Upper lobe of right lung (tissue), 1 donor: ENCODE measurements at regions not wholly inside any gene's neighbourhood (a gene's known extent, or its start where the extent isn't known, plus 50 kb on each side); places are given as distances from the start of the nearest gene placed in this dataset.

Experiments
- ATAC-seq: fragments of 200-7000 bp; cut with Tn5 transposase; one replicate; pipeline ENCODE4 v1.9.1; 2020; ENCODE audit warnings: mild to moderate bottlenecking, moderate library complexity
- DNase-seq: peaks from one replicate; pipeline ENCODE4 v3.0.0-alpha.2; 2020
- H3K27ac ChIP-seq: fragments of 200-600 bp; one replicate; pipeline ENCODE4 v1.8.0; 2022
- H3K27me3 ChIP-seq: fragments of 200-600 bp; one replicate; pipeline ENCODE4 v1.8.0; 2022; ENCODE audit warnings: mild to moderate bottlenecking
- H3K36me3 ChIP-seq: fragments of 200-600 bp; one replicate; pipeline ENCODE4 v1.8.0; 2022
- H3K4me1 ChIP-seq: fragments of 200-600 bp; one replicate; pipeline ENCODE4 v1.8.0; 2022
- H3K4me3 ChIP-seq: fragments of 200-600 bp; one replicate; pipeline ENCODE4 v1.8.0; 2022; ENCODE audit warnings: mild to moderate bottlenecking
- H3K9me3 ChIP-seq: fragments of 200-600 bp; one replicate; pipeline ENCODE4 v1.8.0; 2022
- CTCF ChIP-seq: fragments of 200-600 bp; IDR thresholded peaks from one replicate; pipeline ENCODE4 v1.8.0; 2022; ENCODE audit warnings: antibody characterized with exemption
- intact Hi-C: fragments of 100-400 bp; cut with DNase I; formaldehyde crosslinking; loops from one replicate; pipeline ENCODE4 v1.11.0; 2022
- donor health status: DM: no; HTN: yes; CAD: no; lungs with severe emphysema.

- ATAC-seq (no peak), DNase-seq (no peak)
- Histone ChIP-seq H3K27ac (no peak overlapping the region), H3K9me3 (no peaks in the 10 kb centered on the region), H3K27me3 (no peaks in the 10 kb centered on the region), H3K4me1 (no peaks in the 10 kb centered on the region), H3K36me3 (no peaks in the 10 kb centered on the region), H3K4me3 (no peak overlapping the region)
- TF ChIP-seq CTCF: no peak
- intact Hi-C loops: no loop called here
Measured at GRCh38 chr3:166457382-166457781, 620.2 kb upstream of the BCHE start.

GRCh38 chr3:166456286-166456685 lies 619.1 kb upstream of the BCHE start:
- intact Hi-C loops: no loop called here
- H3K27ac ChIP-seq: no peak overlapping the region
- TF ChIP-seq CTCF: no peak
- H3K9me3 ChIP-seq: no peaks in the 10 kb centered on the region
- no peak overlapping the region for H3K4me3 ChIP-seq
- H3K36me3 ChIP-seq: no peaks in the 10 kb centered on the region
- no peak for DNase-seq
- H3K4me1 ChIP-seq: no peaks in the 10 kb centered on the region
- no peak for ATAC-seq
- no peaks in the 10 kb centered on the region for H3K27me3 ChIP-seq

- DNase-seq: no peak
- intact Hi-C loops: no loop called here
- ATAC-seq: no peak
Measured at GRCh38 chr3:166455744-166456143, 618.5 kb upstream of the BCHE start.

GRCh38 chr3:166453478-166453877 lies 616.3 kb upstream of the BCHE start:
- no peak overlapping the region for H3K4me3 ChIP-seq
- H3K9me3 ChIP-seq: no peaks in the 10 kb centered on the region
- H3K4me1 ChIP-seq: no peaks in the 10 kb centered on the region
- H3K27ac ChIP-seq: no peak overlapping the region
- DNase-seq (no peak), ATAC-seq (no peak)
- no peaks in the 10 kb centered on the region for H3K27me3 ChIP-seq
- no peaks in the 10 kb centered on the region for H3K36me3 ChIP-seq
- intact Hi-C loops: no loop called here
- TF ChIP-seq CTCF: no peak

More at GRCh38 chr3:166455744-166456143, 618.5 kb upstream of the BCHE start:
- Histone ChIP-seq H3K4me3 (no peak overlapping the region), H3K9me3 (no peaks in the 10 kb centered on the region), H3K36me3 (no peaks in the 10 kb centered on the region), H3K27me3 (no peaks in the 10 kb centered on the region), H3K4me1 (no peaks in the 10 kb centered on the region), H3K27ac (no peak overlapping the region)
- no peak for TF ChIP-seq CTCF

GRCh38 chr3:166451997-166452396 lies 614.8 kb upstream of the BCHE start:
- Histone ChIP-seq H3K4me3 (no peak overlapping the region), H3K27ac (no peak overlapping the region), H3K27me3 (no peaks in the 10 kb centered on the region), H3K4me1 (no peaks in the 10 kb centered on the region), H3K9me3 (no peaks in the 10 kb centered on the region), H3K36me3 (no peaks in the 10 kb centered on the region)
- DNase-seq (no peak), ATAC-seq (no peak)
- no peak for TF ChIP-seq CTCF
- intact Hi-C loops: no loop called here

- Histone ChIP-seq H3K9me3 (no peaks in the 10 kb centered on the region), H3K4me3 (no peak overlapping the region), H3K27me3 (no peaks in the 10 kb centered on the region), H3K36me3 (no peaks in the 10 kb centered on the region), H3K27ac (no peak overlapping the region), H3K4me1 (no peaks in the 10 kb centered on the region)
- DNase-seq (no peak), ATAC-seq (no peak)
- intact Hi-C loops: no loop called here
- no peak for TF ChIP-seq CTCF
Measured at GRCh38 chr3:166447513-166447912, 610.3 kb upstream of the BCHE start.
